Upper lobe of left lung (tissue), 6 donors: ENCODE measurements at regions not wholly inside any gene's neighbourhood (a gene's known extent, or its start where the extent isn't known, plus 50 kb on each side); places are given as distances from the start of the nearest gene placed in this dataset.

ENCODE experiments used
- ATAC-seq, 2 donors: fragments of 200-7000 bp; cut with Tn5 transposase; one replicate each; pipeline ENCODE4 v1.9.1; 2022; ENCODE audit warnings: mild to moderate bottlenecking in 2 of 2, moderate library complexity in 2 of 2; ENCODE audit not compliant: low FRiP score in 2 of 2
- DNase-seq, 2 donors: peaks; one replicate each; pipeline ENCODE4 v3.0.0-alpha.2; 2019 to 2020
- H3K27ac ChIP-seq, 4 donors: fragments of 200-600 bp; sonication (generic); one replicate each; pipeline ENCODE4 v1.5.1; 2016 to 2019
- H3K27me3 ChIP-seq, 4 donors: fragments of 200-600 bp; sonication (generic); one replicate each; pipeline ENCODE4 v1.5.1; 2017 to 2019
- H3K36me3 ChIP-seq, 4 donors: fragments of 200-600 bp; sonication (generic); one replicate each; pipeline ENCODE4 v1.5.1; 2016 to 2019
- H3K4me1 ChIP-seq, 4 donors: fragments of 200-600 bp; sonication (generic); one replicate each; pipeline ENCODE4 v1.5.1; 2018 to 2019
- H3K4me3 ChIP-seq, 4 donors: fragments of 200-600 bp; sonication (generic); one replicate each; pipeline ENCODE4 v1.5.1; 2017 to 2019; ENCODE audit warnings: mild to moderate bottlenecking in 2 of 4, moderate library complexity in 1 of 4
- H3K9me3 ChIP-seq, 4 donors: fragments of 200-600 bp; sonication (generic); one replicate each; pipeline ENCODE4 v1.5.1; 2018 to 2019
- EP300 ChIP-seq, 4 donors: sonication (generic); formaldehyde crosslinking; IDR thresholded peaks; one replicate each; pipeline ENCODE4 v1.5.1; 2017; ENCODE audit warnings: antibody characterized with exemption in 4 of 4, control low read depth in 2 of 4
- POLR2A ChIP-seq, 4 donors: fragments of 450-650 bp; IDR thresholded peaks; one replicate each; pipeline ENCODE4 v1.5.1; 2016 to 2017; ENCODE audit warnings: antibody characterized with exemption in 4 of 4, mild to moderate bottlenecking in 2 of 4
- POLR2AphosphoS5 ChIP-seq, 2 donors: sonication (generic); formaldehyde crosslinking; IDR thresholded peaks; one replicate each; pipeline ENCODE4 v1.5.1; 2017; ENCODE audit warnings: antibody characterized with exemption in 2 of 2
- WGBS, 2 donors: methylation state at CpG; one replicate each; pipeline ENCODE4 v1.1.5; 2017 to 2018; 5-methylcytosine and 5-hydroxymethylcytosine counted together
- TF ChIP-seq, protein P1 (sequence below), 6 experiments: fragments of 450-650 bp in 4 of 6; fragments of 200-600 bp in 2 of 6; sonication (generic) in 2 of 6; IDR thresholded peaks; one replicate each; pipeline ENCODE4 v1.5.1; 2016 to 2019; ENCODE audit warnings: antibody characterized with exemption in 6 of 6
- donor health status: DM: no; HTN: no; CAD: no; lungs with moderate emphysema.
- donor health status: DM: no; HTN: yes; CAD: no; lungs with severe emphysema.

DNA sequence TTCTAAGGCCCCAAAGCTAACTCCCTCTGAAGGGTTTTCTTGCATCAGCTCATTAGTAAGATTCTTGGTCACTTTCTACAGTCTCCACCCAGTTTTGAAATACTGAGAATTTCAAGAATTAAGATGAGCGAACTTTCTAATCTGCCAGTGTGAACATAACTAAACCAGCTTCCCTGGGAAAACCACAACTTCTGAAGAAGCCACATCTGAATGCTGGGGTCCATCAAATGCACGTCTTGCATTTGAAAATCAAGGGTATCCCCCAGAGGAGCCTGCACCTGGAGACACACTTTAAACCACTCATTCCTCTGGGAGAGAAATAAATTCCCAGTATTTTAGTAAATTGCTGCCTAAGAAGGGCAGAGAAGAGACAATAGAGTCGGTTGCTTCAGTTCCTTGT is 292.1 kb upstream of the CDH4 start:
- Histone ChIP-seq H3K36me3 (no peaks in the 10 kb centered on the region), H3K4me1 (peaks cover 0 to 9% (median 0%) of the 10 kb centered on the region in 4 donors), H3K27ac (no peak overlapping the region), H3K27me3 (no peaks in the 10 kb centered on the region), H3K4me3 (no peak overlapping the region), H3K9me3 (no peaks in the 10 kb centered on the region)
- ATAC-seq (no peak), DNase-seq (no peak)
- TF ChIP-seq, protein P1, sequence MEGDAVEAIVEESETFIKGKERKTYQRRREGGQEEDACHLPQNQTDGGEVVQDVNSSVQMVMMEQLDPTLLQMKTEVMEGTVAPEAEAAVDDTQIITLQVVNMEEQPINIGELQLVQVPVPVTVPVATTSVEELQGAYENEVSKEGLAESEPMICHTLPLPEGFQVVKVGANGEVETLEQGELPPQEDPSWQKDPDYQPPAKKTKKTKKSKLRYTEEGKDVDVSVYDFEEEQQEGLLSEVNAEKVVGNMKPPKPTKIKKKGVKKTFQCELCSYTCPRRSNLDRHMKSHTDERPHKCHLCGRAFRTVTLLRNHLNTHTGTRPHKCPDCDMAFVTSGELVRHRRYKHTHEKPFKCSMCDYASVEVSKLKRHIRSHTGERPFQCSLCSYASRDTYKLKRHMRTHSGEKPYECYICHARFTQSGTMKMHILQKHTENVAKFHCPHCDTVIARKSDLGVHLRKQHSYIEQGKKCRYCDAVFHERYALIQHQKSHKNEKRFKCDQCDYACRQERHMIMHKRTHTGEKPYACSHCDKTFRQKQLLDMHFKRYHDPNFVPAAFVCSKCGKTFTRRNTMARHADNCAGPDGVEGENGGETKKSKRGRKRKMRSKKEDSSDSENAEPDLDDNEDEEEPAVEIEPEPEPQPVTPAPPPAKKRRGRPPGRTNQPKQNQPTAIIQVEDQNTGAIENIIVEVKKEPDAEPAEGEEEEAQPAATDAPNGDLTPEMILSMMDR (IDR thresholded peaks at IDR 0.05), result no peak
- no peak for TF ChIP-seq POLR2A (IDR thresholded peaks at IDR 0.05)
- WGBS, 2 donors, result 66 to 67% methylated on average over 3 of the region's 3 CpGs

DNA sequence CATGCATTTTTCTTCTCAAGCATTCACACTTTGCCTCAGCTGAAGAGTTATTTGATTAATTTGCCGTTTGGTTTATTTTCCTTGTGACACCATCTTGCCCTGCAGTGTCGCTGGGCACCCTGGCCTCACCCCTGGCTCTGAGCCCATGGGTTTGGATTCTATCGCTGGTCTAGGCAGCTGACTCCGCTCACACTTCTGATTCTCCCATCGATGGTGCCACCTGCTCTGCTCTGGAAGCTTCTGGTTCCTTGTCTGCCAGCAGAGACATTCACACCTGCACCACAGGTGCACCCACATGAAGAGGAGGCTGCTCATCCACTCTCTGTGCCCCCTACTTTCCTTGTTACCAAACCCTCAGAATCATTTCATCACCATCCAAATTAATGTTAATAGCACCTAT is 291.6 kb upstream of the CDH4 start:
- peaks cover 0 to 4% (median 0%) of the 10 kb centered on the region in 4 donors for H3K4me1 ChIP-seq
- no peak overlapping the region for H3K4me3 ChIP-seq
- no peak overlapping the region for H3K27ac ChIP-seq
- DNase-seq (no peak), ATAC-seq (no peak)
- TF ChIP-seq POLR2A (IDR thresholded peaks at IDR 0.05) (no peak), POLR2AphosphoS5 (IDR thresholded peaks at IDR 0.05) (no peak), EP300 (IDR thresholded peaks at IDR 0.05) (no peak)
- TF ChIP-seq, protein P1 (IDR thresholded peaks at IDR 0.05), result no peak
- H3K9me3 ChIP-seq, result no peaks in the 10 kb centered on the region
- H3K27me3 ChIP-seq, result no peaks in the 10 kb centered on the region
- no peaks in the 10 kb centered on the region for H3K36me3 ChIP-seq
- 78 to 83% methylated on average over 5 of the region's 5 CpGs for WGBS, 2 donors

DNA sequence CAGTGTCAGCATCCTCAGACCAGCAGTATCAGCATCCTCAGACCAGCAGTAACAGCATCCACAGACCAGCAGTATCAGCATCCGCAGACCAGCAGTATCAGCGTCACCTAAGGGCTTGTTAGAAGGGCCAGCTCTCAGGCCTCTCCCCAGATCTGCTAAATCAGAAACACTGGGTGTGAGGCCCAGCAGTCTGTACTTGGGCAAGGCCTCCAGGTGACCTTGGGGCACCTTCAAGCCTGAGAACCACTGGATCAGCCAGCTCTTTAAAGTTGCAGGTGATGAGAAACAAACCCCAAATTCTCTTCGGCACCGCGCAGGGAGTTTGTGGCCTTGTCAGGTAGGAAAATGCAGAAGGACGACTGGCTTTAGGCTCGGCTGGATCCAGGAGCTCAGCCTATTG is 290.5 kb upstream of the CDH4 start:
- WGBS, 2 donors, result 94 to 100% methylated on average over 5 to 6 of the region's 7 CpGs
- Histone ChIP-seq H3K27me3 (no peaks in the 10 kb centered on the region), H3K9me3 (no peaks in the 10 kb centered on the region), H3K4me1 (peaks cover 0 to 4% (median 0%) of the 10 kb centered on the region in 4 donors), H3K27ac (no peak overlapping the region), H3K4me3 (no peak overlapping the region), H3K36me3 (no peaks in the 10 kb centered on the region)
- TF ChIP-seq POLR2AphosphoS5 (IDR thresholded peaks at IDR 0.05) (no peak), EP300 (IDR thresholded peaks at IDR 0.05) (no peak), POLR2A (IDR thresholded peaks at IDR 0.05) (no peak)
- TF ChIP-seq, protein P1 (IDR thresholded peaks at IDR 0.05), result no peak
- no peak for DNase-seq
- ATAC-seq, result no peak

DNA sequence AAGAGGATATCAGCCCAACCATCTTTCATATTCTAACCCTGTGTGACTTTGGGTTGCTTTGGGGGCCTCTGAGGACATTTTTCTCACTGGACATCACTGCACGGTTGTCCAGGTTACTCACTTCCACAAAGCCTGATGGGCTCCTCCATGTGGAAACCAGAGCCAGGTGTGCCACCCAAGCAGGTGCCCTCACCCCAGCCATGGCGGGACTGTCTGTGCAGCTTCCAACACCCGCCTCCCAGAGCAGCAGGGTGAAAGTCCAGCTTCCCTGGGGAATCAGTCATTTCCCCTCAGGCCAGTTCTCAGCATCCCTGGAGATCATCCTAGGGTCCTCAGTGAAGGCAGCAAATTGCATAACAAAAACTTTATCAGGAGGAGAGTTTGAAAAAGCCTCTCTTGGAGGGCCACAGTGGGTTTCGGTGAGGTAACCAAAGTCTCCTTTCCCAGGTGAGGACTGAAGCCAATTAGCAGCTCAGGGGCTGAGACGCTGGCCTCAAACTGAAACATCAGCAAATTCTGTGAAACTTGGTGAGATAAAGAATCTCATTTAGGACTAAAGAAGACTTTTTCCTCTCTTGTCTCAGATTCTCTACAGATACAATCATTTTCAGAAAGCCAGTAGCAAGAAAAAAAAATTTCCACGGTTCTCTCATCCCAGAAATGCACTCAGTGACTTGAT is 289.6 kb upstream of the CDH4 start:
- Histone ChIP-seq H3K27ac (no peak overlapping the region), H3K4me3 (no peak overlapping the region), H3K27me3 (no peaks in the 10 kb centered on the region), H3K9me3 (no peaks in the 10 kb centered on the region), H3K4me1 (peaks cover 0 to 4% (median 0%) of the 10 kb centered on the region in 4 donors), H3K36me3 (no peaks in the 10 kb centered on the region)
- ATAC-seq (no peak), DNase-seq (no peak)
- no peak for TF ChIP-seq POLR2AphosphoS5 (IDR thresholded peaks at IDR 0.05)
- WGBS, 2 donors, result 65 to 78% methylated on average over 4 to 6 of the region's 6 CpGs

DNA sequence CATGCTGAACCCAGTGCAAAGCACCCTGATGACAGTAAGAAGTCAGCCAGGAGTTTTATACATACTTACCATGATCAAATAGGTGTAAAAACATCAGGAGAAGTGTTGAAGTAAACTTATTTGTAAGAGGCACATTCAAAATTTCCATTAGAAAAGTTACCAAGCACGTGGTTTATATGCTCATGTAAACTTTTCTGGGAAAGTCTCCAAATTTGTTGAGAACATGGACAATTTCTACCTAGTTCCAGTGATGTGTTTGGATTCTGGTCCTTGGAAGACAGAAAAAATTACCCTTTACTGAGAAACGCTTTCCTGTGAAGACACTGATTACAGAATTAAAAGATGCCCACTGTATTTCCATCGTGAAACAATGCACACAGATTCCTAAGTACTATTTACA is 288.9 kb upstream of the CDH4 start:
- no peak for TF ChIP-seq POLR2AphosphoS5 (IDR thresholded peaks at IDR 0.05)
- TF ChIP-seq, protein P1 (IDR thresholded peaks at IDR 0.05), result no peak
- TF ChIP-seq EP300 (IDR thresholded peaks at IDR 0.05), result no peak
- no peak for TF ChIP-seq POLR2A (IDR thresholded peaks at IDR 0.05)
- 31 to 41% methylated on average over 3 of the region's 3 CpGs for WGBS, 2 donors
- H3K4me1 ChIP-seq, result no peaks in the 10 kb centered on the region

More for the DNA sequence above, 288.9 kb upstream of the CDH4 start:
- ATAC-seq, result no peak
- H3K4me3 ChIP-seq, result no peak overlapping the region
- no peak overlapping the region for H3K27ac ChIP-seq
- DNase-seq, result no peak
- H3K27me3 ChIP-seq, result no peaks in the 10 kb centered on the region
- no peaks in the 10 kb centered on the region for H3K9me3 ChIP-seq
- no peaks in the 10 kb centered on the region for H3K36me3 ChIP-seq
